ENCODE measurements at regions not wholly inside any gene's neighbourhood (a gene's known extent, or its start where the extent isn't known, plus 50 kb on each side); places are given as distances from the start of the nearest gene placed in this dataset.

DNA sequence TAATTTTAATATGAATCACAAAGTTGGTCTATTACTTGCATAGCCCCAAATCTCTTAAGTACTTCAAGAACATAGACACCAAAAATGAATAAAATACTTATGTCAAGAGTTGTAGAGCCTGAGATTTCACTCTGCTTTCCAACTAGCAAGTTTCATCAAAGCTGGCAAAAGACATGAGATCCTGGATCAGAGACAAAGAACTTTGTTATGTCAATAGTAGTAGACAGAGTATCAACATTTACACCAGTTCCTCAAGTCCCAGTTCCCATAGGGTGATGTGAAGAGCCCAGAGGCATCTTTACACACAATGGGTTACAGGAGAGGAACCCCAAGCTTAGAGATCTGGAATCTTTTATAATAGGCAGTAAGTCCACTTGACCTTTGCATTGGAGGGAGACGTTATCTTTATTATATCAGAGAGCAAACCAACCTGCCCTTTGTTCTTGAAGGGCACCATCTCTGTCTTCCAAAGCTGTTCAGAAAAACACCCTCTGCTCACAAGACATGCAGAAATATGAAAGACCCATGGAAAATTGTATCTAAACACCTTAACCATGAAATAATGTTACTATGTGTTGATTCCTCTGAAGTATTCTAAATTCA lies 174.4 kb upstream of the GALNT2 start:
- TF ChIP-seq, protein P1, sequence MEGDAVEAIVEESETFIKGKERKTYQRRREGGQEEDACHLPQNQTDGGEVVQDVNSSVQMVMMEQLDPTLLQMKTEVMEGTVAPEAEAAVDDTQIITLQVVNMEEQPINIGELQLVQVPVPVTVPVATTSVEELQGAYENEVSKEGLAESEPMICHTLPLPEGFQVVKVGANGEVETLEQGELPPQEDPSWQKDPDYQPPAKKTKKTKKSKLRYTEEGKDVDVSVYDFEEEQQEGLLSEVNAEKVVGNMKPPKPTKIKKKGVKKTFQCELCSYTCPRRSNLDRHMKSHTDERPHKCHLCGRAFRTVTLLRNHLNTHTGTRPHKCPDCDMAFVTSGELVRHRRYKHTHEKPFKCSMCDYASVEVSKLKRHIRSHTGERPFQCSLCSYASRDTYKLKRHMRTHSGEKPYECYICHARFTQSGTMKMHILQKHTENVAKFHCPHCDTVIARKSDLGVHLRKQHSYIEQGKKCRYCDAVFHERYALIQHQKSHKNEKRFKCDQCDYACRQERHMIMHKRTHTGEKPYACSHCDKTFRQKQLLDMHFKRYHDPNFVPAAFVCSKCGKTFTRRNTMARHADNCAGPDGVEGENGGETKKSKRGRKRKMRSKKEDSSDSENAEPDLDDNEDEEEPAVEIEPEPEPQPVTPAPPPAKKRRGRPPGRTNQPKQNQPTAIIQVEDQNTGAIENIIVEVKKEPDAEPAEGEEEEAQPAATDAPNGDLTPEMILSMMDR (IDR thresholded peaks at IDR 0.05): no peak
- no peak for TF ChIP-seq POLR2AphosphoS5 (IDR thresholded peaks at IDR 0.05)
- TF ChIP-seq EP300 (IDR thresholded peaks at IDR 0.05): no peak

Data from stomach (tissue), 4 donors.